Stomach smooth muscle (tissue), 2 donors: ENCODE measurements at regions not wholly inside any gene's neighbourhood (a gene's known extent, or its start where the extent isn't known, plus 50 kb on each side); places are given as distances from the start of the nearest gene placed in this dataset.

Experiments used
- H3K27ac ChIP-seq: one replicate; pipeline ENCODE4 v1.7.0; 2013; ENCODE audit warnings: mild to moderate bottlenecking, low read length, inconsistent platforms
- H3K27me3 ChIP-seq, 2 donors: one replicate each; pipeline ENCODE4 v1.7.0; 2013; ENCODE audit warnings: low read length in 2 of 2; ENCODE audit not compliant: insufficient read depth in 2 of 2, control insufficient read depth in 1 of 2
- H3K36me3 ChIP-seq, 2 donors: one replicate each; pipeline ENCODE4 v1.7.0; 2013; ENCODE audit warnings: low read length in 2 of 2; ENCODE audit not compliant: control insufficient read depth in 2 of 2, insufficient read depth in 2 of 2
- H3K4me1 ChIP-seq: one replicate; pipeline ENCODE4 v1.7.0; 2013; ENCODE audit warnings: low read length; ENCODE audit not compliant: control insufficient read depth, insufficient read depth
- H3K4me3 ChIP-seq, 2 donors: one replicate each; pipeline ENCODE4 v1.7.0; 2013; ENCODE audit warnings: low read length in 2 of 2
- H3K9ac ChIP-seq, 2 donors: one replicate each; pipeline ENCODE4 v1.7.0; 2013; ENCODE audit warnings: low read length in 2 of 2, mild to moderate bottlenecking in 1 of 2
- H3K9me3 ChIP-seq, 2 donors: one replicate each; pipeline ENCODE4 v1.7.0; 2013; ENCODE audit warnings: low read length in 2 of 2; ENCODE audit not compliant: control insufficient read depth in 2 of 2
- donor health status: healthy.
- donor health status: Pancreatic carcinoma.

- Histone ChIP-seq H3K27me3 (no peaks in the 10 kb centered on the region), H3K36me3 (no peaks in the 10 kb centered on the region), H3K27ac (no peak overlapping the region), H3K4me3 (no peak overlapping the region), H3K4me1 (no peaks in the 10 kb centered on the region), H3K9me3 (no peaks in the 10 kb centered on the region), H3K9ac (no peak overlapping the region)
Measured at GRCh38 chr7:28231176-28231575, 50.6 kb upstream of the JAZF1 start.

- Histone ChIP-seq H3K9me3 (no peaks in the 10 kb centered on the region), H3K4me1 (no peaks in the 10 kb centered on the region), H3K4me3 (no peak overlapping the region), H3K27ac (no peak overlapping the region), H3K27me3 (no peaks in the 10 kb centered on the region), H3K9ac (no peak overlapping the region), H3K36me3 (no peaks in the 10 kb centered on the region)
Measured at GRCh38 chr7:28236560-28236959, 56.0 kb upstream of the JAZF1 start.

- no peaks in the 10 kb centered on the region for H3K4me1 ChIP-seq
- no peak overlapping the region for H3K4me3 ChIP-seq
- H3K9ac ChIP-seq: no peak overlapping the region
- H3K36me3 ChIP-seq: no peaks in the 10 kb centered on the region
- no peaks in the 10 kb centered on the region for H3K9me3 ChIP-seq
- no peaks in the 10 kb centered on the region for H3K27me3 ChIP-seq
- H3K27ac ChIP-seq: no peak overlapping the region
Measured at GRCh38 chr7:28237363-28237762, 56.8 kb upstream of the JAZF1 start.

- H3K36me3 ChIP-seq: no peaks in the 10 kb centered on the region
- H3K4me3 ChIP-seq: no peak overlapping the region
Measured at GRCh38 chr7:28239823-28240204, 59.2 kb upstream of the JAZF1 start.

GRCh38 chr7:28240481-28240880 lies 59.9 kb upstream of the JAZF1 start:
- Histone ChIP-seq H3K4me1 (no peaks in the 10 kb centered on the region), H3K36me3 (no peaks in the 10 kb centered on the region), H3K9me3 (no peaks in the 10 kb centered on the region), H3K27me3 (no peaks in the 10 kb centered on the region), H3K27ac (no peak overlapping the region), H3K4me3 (no peak overlapping the region), H3K9ac (no peak overlapping the region)

More at GRCh38 chr7:28239823-28240204, 59.2 kb upstream of the JAZF1 start:
- no peaks in the 10 kb centered on the region for H3K27me3 ChIP-seq
- no peaks in the 10 kb centered on the region for H3K9me3 ChIP-seq
- H3K4me1 ChIP-seq: no peaks in the 10 kb centered on the region
- H3K9ac ChIP-seq: no peak overlapping the region
- no peak overlapping the region for H3K27ac ChIP-seq

- Histone ChIP-seq H3K9me3 (no peaks in the 10 kb centered on the region), H3K27ac (no peak overlapping the region), H3K36me3 (no peaks in the 10 kb centered on the region), H3K4me3 (no peak overlapping the region), H3K27me3 (no peaks in the 10 kb centered on the region), H3K9ac (no peak overlapping the region), H3K4me1 (peaks cover 3% of the 10 kb centered on the region)
Measured at GRCh38 chr7:28243861-28244260, 63.3 kb upstream of the JAZF1 start.

- H3K27me3 ChIP-seq: no peaks in the 10 kb centered on the region
- peaks cover 3% of the 10 kb centered on the region for H3K4me1 ChIP-seq
- H3K9ac ChIP-seq: no peak overlapping the region
- H3K27ac ChIP-seq: no peak overlapping the region
- no peak overlapping the region for H3K4me3 ChIP-seq
- no peaks in the 10 kb centered on the region for H3K9me3 ChIP-seq
- no peaks in the 10 kb centered on the region for H3K36me3 ChIP-seq
Measured at GRCh38 chr7:28245123-28245878, 64.7 kb upstream of the JAZF1 start.

- no peak overlapping the region for H3K27ac ChIP-seq
- no peaks in the 10 kb centered on the region for H3K9me3 ChIP-seq
- H3K36me3 ChIP-seq: no peaks in the 10 kb centered on the region
- H3K9ac ChIP-seq: no peak overlapping the region
- peaks cover 3% of the 10 kb centered on the region for H3K4me1 ChIP-seq
- peak overlapping the region in 1 of 2 donors; percentile 23 for H3K4me3 ChIP-seq
- H3K27me3 ChIP-seq: no peaks in the 10 kb centered on the region
Measured at GRCh38 chr7:28246921-28247461, 66.4 kb upstream of the JAZF1 start.

- Histone ChIP-seq H3K9me3 (no peaks in the 10 kb centered on the region), H3K36me3 (no peaks in the 10 kb centered on the region), H3K9ac (no peak overlapping the region), H3K27ac (no peak overlapping the region), H3K27me3 (no peaks in the 10 kb centered on the region), H3K4me1 (no peaks in the 10 kb centered on the region), H3K4me3 (no peak overlapping the region)
Measured at GRCh38 chr7:28258240-28258639, 77.6 kb upstream of the JAZF1 start.

GRCh38 chr7:28260969-28261368 lies 80.4 kb upstream of the JAZF1 start:
- no peaks in the 10 kb centered on the region for H3K36me3 ChIP-seq
- no peak overlapping the region for H3K9ac ChIP-seq
- no peaks in the 10 kb centered on the region for H3K4me1 ChIP-seq
- no peaks in the 10 kb centered on the region for H3K27me3 ChIP-seq
- no peak overlapping the region for H3K4me3 ChIP-seq
- H3K9me3 ChIP-seq: no peaks in the 10 kb centered on the region
- no peak overlapping the region for H3K27ac ChIP-seq

- no peaks in the 10 kb centered on the region for H3K27me3 ChIP-seq
- no peaks in the 10 kb centered on the region for H3K4me1 ChIP-seq
- no peaks in the 10 kb centered on the region for H3K9me3 ChIP-seq
- no peak overlapping the region for H3K4me3 ChIP-seq
- no peaks in the 10 kb centered on the region for H3K36me3 ChIP-seq
- H3K27ac ChIP-seq: no peak overlapping the region
- no peak overlapping the region for H3K9ac ChIP-seq
Measured at GRCh38 chr7:28263622-28264271, 83.2 kb upstream of the JAZF1 start.
